SJSA1 (cell line): ENCODE measurements at regions not wholly inside any gene's neighbourhood (a gene's known extent, or its start where the extent isn't known, plus 50 kb on each side); places are given as distances from the start of the nearest gene placed in this dataset.
"Not testable (repeated sequence)": the region's sequence is repeated elsewhere in the genome, so short reads cannot be mapped to it uniquely, and the experiment has no call there.

Experiments
- DNase-seq, 2 experiments: peaks; one replicate each; pipeline ENCODE4 v3.0.0-alpha.2; 2015 to 2020; ENCODE audit warnings: low spot score in 2 of 2, low read depth in 1 of 2
- H3K27ac ChIP-seq: fragments of 250-450 bp; sonication (Bioruptor Pico); 2 replicates; pipeline ENCODE4 v1.5.1; 2020; ENCODE audit warnings: mild to moderate bottlenecking, moderate library complexity
- H3K27me3 ChIP-seq: fragments of 250-450 bp; sonication (Bioruptor Pico); replicated peaks from 2 replicates; pipeline ENCODE4 v1.5.1; 2020; ENCODE audit warnings: mild to moderate bottlenecking, moderate library complexity
- H3K36me3 ChIP-seq: fragments of 250-450 bp; sonication (Bioruptor Pico); 2 replicates; pipeline ENCODE4 v1.5.1; 2020; ENCODE audit warnings: mild to moderate bottlenecking
- H3K4me1 ChIP-seq: fragments of 250-450 bp; sonication (Bioruptor Pico); replicated peaks from 2 replicates; pipeline ENCODE4 v1.6.1; 2021; ENCODE audit warnings: mild to moderate bottlenecking
- H3K4me3 ChIP-seq: fragments of 250-450 bp; sonication (Bioruptor Pico); 2 replicates; pipeline ENCODE4 v1.5.1; 2020; ENCODE audit warnings: mild to moderate bottlenecking
- H3K9me3 ChIP-seq: fragments of 250-450 bp; sonication (Bioruptor Pico); replicated peaks from 2 replicates; pipeline ENCODE4 v1.5.1; 2020; ENCODE audit warnings: mild to moderate bottlenecking

GRCh38 chr7:81447351-81447952 lies 322.4 kb downstream of the HGF start:
- H3K4me1 ChIP-seq = no peaks in the 10 kb centered on the region
- H3K9me3 ChIP-seq = no peaks in the 10 kb centered on the region
- H3K27me3 ChIP-seq = no peaks in the 10 kb centered on the region
- DNase-seq = peak in 1 of 2 experiments; percentile 15
- no peaks in the 10 kb centered on the region for H3K36me3 ChIP-seq
- H3K4me3 ChIP-seq = no peak overlapping the region
- H3K27ac ChIP-seq = no peak overlapping the region

GRCh38 chr7:81446212-81446611 lies 323.6 kb downstream of the HGF start:
- no peaks in the 10 kb centered on the region for H3K36me3 ChIP-seq
- no peak overlapping the region for H3K4me3 ChIP-seq
- H3K4me1 ChIP-seq = no peaks in the 10 kb centered on the region
- no peaks in the 10 kb centered on the region for H3K9me3 ChIP-seq
- no peak for DNase-seq
- no peaks in the 10 kb centered on the region for H3K27me3 ChIP-seq
- no peak overlapping the region for H3K27ac ChIP-seq

- H3K36me3 ChIP-seq = no peaks in the 10 kb centered on the region
These were observed 324.4 kb downstream of the HGF start for GRCh38 chr7:81445462-81445861.

GRCh38 chr7:81441750-81442149 lies 328.1 kb downstream of the HGF start:
- no peak for DNase-seq
- no peaks in the 10 kb centered on the region for H3K4me1 ChIP-seq
- H3K9me3 ChIP-seq = no peaks in the 10 kb centered on the region
- no peak overlapping the region for H3K4me3 ChIP-seq
- no peak overlapping the region for H3K27ac ChIP-seq
- H3K36me3 ChIP-seq = no peaks in the 10 kb centered on the region
- no peaks in the 10 kb centered on the region for H3K27me3 ChIP-seq

More at GRCh38 chr7:81445462-81445861, 324.4 kb downstream of the HGF start:
- no peaks in the 10 kb centered on the region for H3K4me1 ChIP-seq
- no peaks in the 10 kb centered on the region for H3K27me3 ChIP-seq
- H3K27ac ChIP-seq = no peak overlapping the region
- no peak overlapping the region for H3K4me3 ChIP-seq
- H3K9me3 ChIP-seq = no peaks in the 10 kb centered on the region
- no peak for DNase-seq

DNA sequence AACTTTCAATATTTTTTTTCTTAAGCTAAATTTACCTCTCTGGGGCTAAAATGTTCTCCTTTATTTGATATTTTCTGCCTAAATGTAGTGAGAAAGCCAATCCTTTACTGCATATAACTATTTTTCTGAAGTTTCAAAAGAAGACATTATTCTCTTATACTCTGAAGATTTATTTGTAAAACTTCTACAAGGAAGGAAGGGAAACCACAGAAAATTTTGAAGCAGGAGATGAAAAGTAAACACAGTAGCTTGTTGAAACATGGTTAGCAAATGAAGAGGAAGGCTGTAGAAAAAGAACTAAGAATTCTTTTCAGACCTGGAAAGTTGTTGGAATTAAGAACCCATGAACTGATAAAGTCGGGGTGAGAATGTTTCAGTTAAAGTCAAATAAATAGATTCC lies 330.3 kb downstream of the HGF start:
- H3K4me3 ChIP-seq = no peak overlapping the region
- DNase-seq = no peak

GRCh38 chr7:81437160-81437559 lies 332.7 kb downstream of the HGF start:
- H3K4me3 ChIP-seq, DNase-seq, H3K4me1 ChIP-seq, H3K27me3 ChIP-seq, H3K36me3 ChIP-seq, H3K9me3 ChIP-seq, H3K27ac ChIP-seq: not testable (repeated sequence)

More for the DNA sequence above, 330.3 kb downstream of the HGF start:
- Histone ChIP-seq H3K27me3 (no peaks in the 10 kb centered on the region), H3K36me3 (no peaks in the 10 kb centered on the region), H3K4me1 (no peaks in the 10 kb centered on the region), H3K9me3 (no peaks in the 10 kb centered on the region), H3K27ac (no peak overlapping the region)

GRCh38 chr7:81433692-81434331 lies 336.0 kb downstream of the HGF start:
- Histone ChIP-seq H3K27ac (no peak overlapping the region), H3K4me3 (no peak overlapping the region), H3K4me1 (no peaks in the 10 kb centered on the region), H3K9me3 (no peaks in the 10 kb centered on the region), H3K36me3 (no peaks in the 10 kb centered on the region), H3K27me3 (no peaks in the 10 kb centered on the region)
- DNase-seq = no peak

DNA sequence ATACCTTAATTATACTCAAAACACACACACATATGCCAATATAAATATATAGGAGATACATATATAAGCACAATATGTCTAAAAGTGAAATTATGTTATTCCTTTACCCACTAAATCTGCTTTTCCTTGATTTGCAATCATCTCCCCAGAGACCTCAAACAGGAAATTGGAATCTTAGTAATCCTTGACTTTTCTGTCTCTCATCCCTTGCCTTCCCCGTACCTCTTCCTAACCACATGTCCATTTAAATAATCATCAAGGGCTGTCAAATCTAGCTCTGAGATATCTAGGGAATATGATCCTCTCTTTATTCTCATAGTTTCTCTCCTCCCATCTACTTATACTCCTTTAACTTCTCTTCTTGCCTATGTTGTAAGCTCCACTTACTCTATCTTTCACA lies 336.6 kb downstream of the HGF start:
- DNase-seq = no peak
- H3K27ac ChIP-seq = no peak overlapping the region

DNA sequence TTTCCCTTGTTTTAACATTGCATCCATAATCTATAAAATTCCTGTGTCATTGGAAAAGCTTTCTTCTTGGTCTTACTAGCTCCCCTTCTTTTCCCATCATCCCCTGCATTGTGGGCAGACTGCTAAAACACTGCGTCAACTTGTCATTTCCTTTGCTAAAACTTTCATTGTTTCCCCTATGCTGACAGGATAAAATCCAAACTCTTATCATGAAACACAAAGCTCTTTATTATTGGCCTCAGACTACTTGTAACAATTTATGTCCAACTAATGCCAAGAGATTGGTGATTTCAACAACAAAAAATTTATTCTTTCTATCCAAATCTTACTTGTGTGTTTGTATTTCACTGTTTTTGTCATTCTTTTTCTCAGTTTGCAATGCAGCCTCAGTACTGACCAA lies 339.1 kb downstream of the HGF start:
- no peak overlapping the region for H3K27ac ChIP-seq
- H3K36me3 ChIP-seq = no peaks in the 10 kb centered on the region
- no peaks in the 10 kb centered on the region for H3K4me1 ChIP-seq
- no peaks in the 10 kb centered on the region for H3K9me3 ChIP-seq
- H3K27me3 ChIP-seq = no peaks in the 10 kb centered on the region
- no peak for DNase-seq
- no peak overlapping the region for H3K4me3 ChIP-seq

More for the DNA sequence above, 336.6 kb downstream of the HGF start:
- H3K4me3 ChIP-seq = no peak overlapping the region
- H3K9me3 ChIP-seq = no peaks in the 10 kb centered on the region
- H3K4me1 ChIP-seq = no peaks in the 10 kb centered on the region
- no peaks in the 10 kb centered on the region for H3K36me3 ChIP-seq
- no peaks in the 10 kb centered on the region for H3K27me3 ChIP-seq

DNA sequence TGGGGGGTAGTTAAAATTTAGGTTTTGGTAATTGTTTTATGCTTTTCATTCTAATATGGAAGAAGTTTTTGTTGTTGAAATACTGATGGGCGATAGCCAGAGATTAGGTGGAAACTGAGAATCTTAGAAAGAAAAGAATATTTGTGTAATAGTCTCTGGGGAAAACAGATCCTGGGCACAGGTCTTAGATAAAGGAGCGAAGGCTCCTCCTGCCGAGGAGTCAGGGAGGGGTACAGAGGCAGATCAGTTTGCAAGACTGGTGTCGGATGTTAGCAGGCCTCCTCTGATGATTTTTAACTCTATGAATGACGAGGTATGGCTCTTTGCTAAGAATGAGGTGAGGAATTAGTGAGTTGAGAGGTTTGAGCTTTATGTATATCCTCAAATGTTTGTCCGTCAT lies 339.7 kb downstream of the HGF start:
- no peaks in the 10 kb centered on the region for H3K4me1 ChIP-seq
- H3K4me3 ChIP-seq = no peak overlapping the region
- H3K9me3 ChIP-seq = no peaks in the 10 kb centered on the region
- H3K27ac ChIP-seq = no peak overlapping the region
- DNase-seq = no peak
- no peaks in the 10 kb centered on the region for H3K36me3 ChIP-seq
- no peaks in the 10 kb centered on the region for H3K27me3 ChIP-seq

GRCh38 chr7:81427461-81427860 lies 342.4 kb downstream of the HGF start:
- Histone ChIP-seq H3K9me3 (no peaks in the 10 kb centered on the region), H3K27ac (no peak overlapping the region), H3K4me3 (no peak overlapping the region), H3K4me1 (no peaks in the 10 kb centered on the region), H3K27me3 (no peaks in the 10 kb centered on the region), H3K36me3 (no peaks in the 10 kb centered on the region)
- DNase-seq = no peak

GRCh38 chr7:81420526-81421226 lies 349.2 kb downstream of the HGF start:
- Histone ChIP-seq H3K9me3 (no peaks in the 10 kb centered on the region), H3K27ac (no peak overlapping the region), H3K27me3 (no peaks in the 10 kb centered on the region), H3K4me3 (no peak overlapping the region), H3K36me3 (no peaks in the 10 kb centered on the region), H3K4me1 (no peaks in the 10 kb centered on the region)
- no peak for DNase-seq

- H3K4me3 ChIP-seq = no peak overlapping the region
- DNase-seq = no peak
- H3K4me1 ChIP-seq = 0 out of 2 replicates have a peak, but pooled peaks cover 4% of the 10 kb centered on the region
- H3K27me3 ChIP-seq = no peaks in the 10 kb centered on the region
- H3K9me3 ChIP-seq = no peaks in the 10 kb centered on the region
- no peak overlapping the region for H3K27ac ChIP-seq
- H3K36me3 ChIP-seq = no peaks in the 10 kb centered on the region
These were observed 350.1 kb downstream of the HGF start for GRCh38 chr7:81419731-81420130.

DNA sequence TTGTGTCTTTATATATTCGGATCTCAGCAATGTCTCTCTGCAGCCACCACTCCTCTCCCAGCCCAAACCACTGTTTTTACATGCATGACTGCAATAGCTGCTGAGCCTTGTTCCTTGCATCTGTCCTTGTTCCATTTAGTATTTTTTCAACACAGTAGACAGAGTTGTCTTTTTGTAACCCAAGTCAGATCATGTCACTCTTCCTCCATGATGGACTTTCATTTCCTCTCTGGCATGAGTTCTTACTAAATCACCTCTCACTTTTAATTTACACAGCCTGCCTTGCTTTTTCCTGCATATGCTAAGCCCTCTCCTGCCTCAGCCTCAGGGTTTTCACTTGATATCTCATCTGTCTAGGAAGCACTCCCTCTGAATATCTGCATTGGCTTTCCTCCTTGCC lies 353.2 kb downstream of the HGF start:
- Histone ChIP-seq H3K9me3 (no peaks in the 10 kb centered on the region), H3K36me3 (no peaks in the 10 kb centered on the region), H3K27ac (no peak overlapping the region), H3K27me3 (no peaks in the 10 kb centered on the region), H3K4me3 (no peak overlapping the region), H3K4me1 (0 out of 2 replicates have a peak, but pooled peaks cover 4% of the 10 kb centered on the region)
- no peak for DNase-seq
